Endothelial cell of hepatic sinusoid (primary cell): ENCODE measurements at regions not wholly inside any gene's neighbourhood (a gene's known extent, or its start where the extent isn't known, plus 50 kb on each side); places are given as distances from the start of the nearest gene placed in this dataset.

Source experiments
- in situ Hi-C: cut with HindIII; loops from 2 replicates; pipeline ENCODE4 v1.10.0; 2017; ENCODE audit warnings: low sequenced_read_pairs

DNA sequence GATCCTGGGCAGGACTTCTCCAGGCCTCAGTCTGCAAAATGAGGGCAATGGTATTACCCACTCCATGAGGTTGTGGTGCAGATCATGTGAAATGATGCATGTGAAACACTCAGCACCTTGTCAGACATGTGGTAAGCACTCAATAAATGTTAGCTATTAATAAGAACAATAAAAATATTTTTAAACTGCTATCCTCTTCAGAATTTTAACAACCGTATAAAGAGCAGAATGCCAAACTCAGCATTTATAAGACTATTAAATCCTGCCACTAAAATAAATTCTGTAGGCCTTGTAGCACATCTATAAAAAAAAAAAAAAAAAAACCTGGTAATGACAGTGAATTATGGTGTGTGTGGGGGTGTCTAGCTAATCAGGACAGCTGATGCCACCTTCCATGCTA is 213.9 kb upstream of the UMPS start:
- in situ Hi-C loops, result no loop called here

DNA sequence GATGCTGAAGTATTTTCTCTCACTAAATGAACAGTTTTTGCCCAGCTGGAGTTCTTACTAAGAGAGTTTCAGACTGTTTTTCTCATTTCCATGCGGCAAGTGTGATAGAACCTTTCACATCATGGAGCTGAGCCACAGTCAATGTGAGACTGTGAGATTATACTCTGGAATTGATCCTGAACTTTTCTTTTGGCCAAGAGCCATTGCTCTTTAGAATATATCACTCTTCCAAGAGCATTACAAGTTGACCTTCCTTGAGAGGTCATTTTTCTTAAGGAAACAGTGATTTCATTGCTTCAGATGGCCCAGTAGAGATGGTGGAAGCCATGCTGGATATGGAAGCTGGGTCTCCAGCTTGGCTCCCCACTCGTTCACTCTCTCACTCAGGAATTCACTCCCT is 212.9 kb upstream of the UMPS start:
- in situ Hi-C loops, result no loop called here

DNA sequence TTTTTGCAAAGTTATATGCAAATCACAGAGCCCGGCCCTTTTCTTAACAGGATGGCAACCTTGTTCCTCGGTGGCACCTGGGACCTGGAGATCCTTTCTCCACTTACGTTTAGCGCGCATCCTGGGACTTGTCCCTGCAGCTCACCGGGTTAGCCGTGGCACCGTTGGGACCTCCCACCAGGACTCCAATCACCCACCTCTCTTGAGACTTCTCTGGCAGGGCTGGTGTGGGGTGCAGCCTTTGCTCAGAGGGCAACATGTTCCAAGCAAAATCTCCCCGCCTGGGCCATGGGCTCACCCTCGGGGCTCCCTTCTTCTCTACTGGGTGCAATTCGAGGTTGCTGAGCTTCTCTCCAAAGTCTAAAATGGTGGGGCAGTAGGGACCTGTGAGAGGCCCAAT is 211.9 kb upstream of the UMPS start:
- in situ Hi-C loops, result no loop called here

DNA sequence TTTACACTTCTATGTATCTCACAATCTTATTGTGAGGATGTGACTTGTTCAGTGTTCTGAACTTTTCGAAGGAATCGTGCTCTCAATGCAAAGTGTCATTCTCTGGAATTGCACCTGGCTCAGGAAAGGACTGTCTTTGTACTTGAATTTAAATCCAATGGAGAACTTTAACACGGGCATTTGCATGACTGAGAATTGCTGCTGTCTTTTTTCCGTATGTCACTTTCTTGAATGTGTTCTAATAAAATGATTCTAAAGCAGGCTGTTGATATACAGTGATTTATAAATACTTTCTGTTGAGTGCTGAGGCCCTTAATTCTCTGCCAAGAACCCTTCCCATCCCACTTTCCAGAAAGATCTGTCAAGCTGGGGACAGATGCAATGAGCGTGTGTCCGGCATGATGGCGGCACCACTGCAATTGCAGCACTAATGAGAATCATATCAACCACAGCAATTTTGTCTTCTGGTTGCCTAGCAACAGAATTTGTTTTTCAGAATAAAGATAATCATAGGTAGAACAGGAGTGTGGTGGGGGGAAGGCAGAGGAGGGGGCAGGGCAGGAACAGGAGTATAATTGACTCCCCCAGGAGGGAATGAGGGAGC is 210.6 kb upstream of the UMPS start:
- in situ Hi-C loops, result loop anchor here (5.0 kb wide), 1 partner anchor 52 kb away; no protein-coding TSS in a partner anchor

DNA sequence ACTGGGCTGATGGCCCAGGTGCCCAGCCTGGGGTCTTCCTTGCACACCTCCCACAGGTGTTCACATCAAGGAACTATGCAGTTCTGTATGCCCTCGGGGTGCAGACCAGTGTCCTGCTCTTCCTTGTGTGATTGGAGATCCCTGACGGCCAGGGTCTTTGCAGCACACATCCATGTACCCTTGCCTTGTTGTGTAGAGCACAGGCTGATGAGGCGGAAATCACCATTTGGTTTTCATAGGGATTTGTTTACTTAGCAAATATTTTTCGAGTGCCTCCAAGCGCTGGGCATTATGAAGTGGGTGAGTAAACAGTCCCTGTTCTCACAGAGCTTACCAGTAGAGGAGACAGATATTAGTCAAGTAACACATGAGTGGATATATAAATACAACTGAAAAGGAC is 209.3 kb upstream of the UMPS start:
- in situ Hi-C loops, result loop anchor here (5.0 kb wide), 1 partner anchor 54 kb away; no protein-coding TSS in a partner anchor

DNA sequence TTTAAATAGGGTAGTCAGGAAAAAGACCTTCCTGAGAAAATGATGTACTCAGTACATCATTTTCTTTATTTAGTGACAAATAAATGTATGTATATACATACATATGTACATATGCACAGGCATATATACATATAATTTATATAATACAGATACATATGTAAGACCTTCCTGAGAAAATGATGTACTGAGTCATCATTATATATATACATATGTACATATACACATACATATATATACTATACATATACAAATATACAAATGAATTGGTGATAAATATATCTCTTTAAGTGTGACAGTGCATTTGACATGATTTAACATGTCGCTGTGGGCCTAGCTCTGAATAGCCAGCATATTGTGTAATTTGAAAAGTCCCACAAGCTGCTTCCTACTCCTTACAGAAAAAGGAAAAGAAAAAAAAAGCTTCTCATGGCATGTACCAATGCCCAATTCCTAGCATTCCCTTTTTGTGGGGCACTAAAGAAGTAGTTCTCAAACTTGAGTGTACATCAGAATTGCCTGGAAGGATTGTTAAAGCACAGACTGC is 208.1 kb upstream of the UMPS start:
- in situ Hi-C loops, result loop anchor here (5.0 kb wide), 1 partner anchor 55 kb away; no protein-coding TSS in a partner anchor

DNA sequence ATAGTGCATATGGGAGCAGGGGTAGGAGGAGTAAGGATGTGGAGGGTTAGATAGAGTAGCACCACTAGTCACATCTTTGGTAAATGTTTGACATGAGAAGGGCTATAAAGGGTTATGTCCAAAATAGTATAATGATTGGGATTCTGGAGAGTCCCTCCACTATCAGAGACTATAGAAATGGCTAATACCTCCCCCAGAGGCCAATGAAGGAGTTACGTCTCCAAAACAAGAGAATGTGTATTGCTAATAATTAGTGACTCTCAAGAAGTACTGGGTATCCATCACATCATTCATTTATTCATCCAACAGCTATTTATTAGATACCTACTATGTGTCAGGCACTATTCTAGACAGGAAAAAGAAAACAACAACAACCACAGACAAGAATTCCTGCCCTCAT is 203.7 kb upstream of the UMPS start:
- in situ Hi-C loops, result loop anchor here (5.0 kb wide), 1 partner anchor 76 kb away; no protein-coding TSS in a partner anchor

DNA sequence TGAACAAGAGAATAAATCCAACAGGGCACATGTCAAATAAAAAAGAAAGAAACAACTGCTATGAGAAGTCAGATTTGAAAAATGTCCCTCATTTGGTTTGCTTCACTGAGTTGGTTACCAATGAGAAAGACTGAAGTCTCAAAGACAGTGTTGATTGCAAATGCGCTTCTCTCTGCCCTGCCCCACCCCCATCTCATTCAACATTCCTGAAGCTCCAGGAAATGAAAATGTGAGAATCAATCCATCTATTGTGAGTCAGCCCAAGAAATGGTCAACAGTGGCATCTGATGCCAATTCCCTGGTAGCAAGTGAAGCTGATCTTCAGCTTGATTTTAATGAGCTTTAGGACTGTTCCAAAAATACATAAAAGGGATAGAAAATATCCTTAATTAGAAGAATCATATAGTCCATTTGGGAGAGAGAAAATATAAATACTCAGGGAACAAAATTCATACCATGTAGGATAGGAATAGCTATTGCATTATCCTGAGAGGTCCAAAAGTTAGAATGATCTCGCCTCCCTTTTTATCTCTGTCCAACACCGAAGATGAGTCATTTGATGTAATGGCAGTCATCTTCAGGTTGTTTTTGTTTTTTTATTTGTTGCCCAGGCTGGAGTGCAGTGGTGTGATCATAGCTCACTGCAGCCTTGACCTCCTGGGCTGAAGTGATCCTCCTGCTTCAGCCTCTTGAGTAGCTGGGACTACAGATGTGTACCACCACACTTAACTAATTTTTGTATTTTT is 200.3 kb upstream of the UMPS start:
- in situ Hi-C loops, result loop anchor here (5.0 kb wide), 1 partner anchor 72 kb away; no protein-coding TSS in a partner anchor

DNA sequence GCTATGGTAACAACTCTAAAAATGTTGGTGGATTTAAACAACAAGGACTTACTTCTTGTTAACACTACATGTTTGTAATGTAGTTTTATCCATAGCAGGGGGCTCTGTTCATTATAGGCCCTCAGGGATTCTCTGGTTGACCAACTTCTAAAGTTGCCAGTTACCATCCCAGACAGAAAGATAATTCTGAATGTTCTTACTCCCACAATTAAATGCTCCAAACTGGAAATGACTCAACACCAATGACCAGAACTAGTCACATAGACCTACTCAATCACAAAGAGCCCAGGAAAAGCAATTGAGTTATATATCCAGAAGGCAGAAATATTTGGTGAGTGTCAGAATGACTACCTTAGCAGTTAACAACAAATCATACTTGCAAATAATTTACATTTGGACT is 199.3 kb upstream of the UMPS start:
- in situ Hi-C loops, result no loop called here

DNA sequence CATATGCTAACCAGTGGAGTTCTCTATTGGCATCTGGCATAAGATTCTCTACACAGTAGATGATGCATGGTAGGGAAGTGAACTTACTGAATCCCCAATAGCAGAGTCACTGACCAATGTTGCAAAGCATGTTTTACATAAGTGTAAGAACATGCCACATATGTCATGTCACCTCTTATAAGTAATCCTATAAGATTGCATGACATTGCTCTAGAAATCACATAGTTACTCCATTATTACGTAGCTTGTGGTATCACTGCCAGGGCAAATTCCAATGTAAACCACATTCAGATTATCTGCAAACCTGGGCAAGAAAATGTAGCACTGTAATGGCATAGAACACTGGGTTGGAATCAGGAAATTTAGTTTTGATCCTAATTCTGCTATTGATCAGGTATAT is 198.2 kb upstream of the UMPS start:
- in situ Hi-C loops, result no loop called here

DNA sequence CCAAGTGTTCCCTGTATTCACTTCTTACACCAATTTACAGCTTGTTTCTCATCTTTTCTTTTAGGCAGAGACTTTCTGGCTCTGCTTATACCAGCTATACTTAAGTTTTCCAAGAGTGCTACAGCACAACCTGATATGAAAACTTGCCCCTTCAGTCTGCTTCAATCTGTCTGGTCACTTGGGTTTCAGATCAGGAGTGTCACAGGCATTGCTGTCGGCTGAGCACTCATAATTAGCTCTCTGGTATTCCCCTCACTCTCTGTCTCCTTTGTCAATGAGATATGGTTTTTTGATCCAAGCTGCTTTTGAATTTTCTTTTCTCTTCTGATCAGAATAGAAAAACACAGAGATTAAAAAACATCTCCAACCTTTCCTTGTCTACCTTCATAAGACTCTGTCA is 194.9 kb upstream of the UMPS start:
- in situ Hi-C loops, result no loop called here

DNA sequence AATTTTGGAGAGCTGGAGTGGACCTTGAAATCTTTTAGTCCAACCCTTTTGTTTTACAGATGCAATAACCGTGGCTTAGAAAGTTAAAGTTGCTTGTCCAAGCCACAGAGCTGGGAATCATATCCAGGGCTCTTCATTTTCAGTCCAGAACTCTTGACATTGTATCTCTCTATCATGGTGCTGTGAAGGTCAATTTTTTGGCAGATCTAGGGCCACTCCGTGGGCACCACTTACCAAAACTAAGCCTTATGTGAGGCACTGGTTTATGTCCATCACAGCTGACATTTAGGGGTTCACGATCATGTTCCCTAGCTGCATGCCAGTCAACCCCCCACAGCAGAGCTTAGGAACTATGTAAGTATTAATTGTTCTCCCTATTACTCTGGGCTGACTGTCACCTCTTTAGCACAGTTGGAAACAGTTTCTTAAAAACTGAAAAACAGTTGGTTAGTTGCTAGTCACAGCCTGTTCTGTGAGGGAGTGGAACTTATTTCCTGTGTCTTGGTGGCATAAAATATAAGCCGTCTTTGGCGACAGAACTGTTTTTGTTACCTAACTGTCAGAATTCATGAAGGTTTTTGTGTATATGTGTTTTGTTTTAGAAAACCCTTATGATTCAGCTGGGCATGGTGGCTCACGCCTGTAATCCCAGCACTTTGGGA is 189.6 kb upstream of the UMPS start:
- in situ Hi-C loops, result no loop called here

DNA sequence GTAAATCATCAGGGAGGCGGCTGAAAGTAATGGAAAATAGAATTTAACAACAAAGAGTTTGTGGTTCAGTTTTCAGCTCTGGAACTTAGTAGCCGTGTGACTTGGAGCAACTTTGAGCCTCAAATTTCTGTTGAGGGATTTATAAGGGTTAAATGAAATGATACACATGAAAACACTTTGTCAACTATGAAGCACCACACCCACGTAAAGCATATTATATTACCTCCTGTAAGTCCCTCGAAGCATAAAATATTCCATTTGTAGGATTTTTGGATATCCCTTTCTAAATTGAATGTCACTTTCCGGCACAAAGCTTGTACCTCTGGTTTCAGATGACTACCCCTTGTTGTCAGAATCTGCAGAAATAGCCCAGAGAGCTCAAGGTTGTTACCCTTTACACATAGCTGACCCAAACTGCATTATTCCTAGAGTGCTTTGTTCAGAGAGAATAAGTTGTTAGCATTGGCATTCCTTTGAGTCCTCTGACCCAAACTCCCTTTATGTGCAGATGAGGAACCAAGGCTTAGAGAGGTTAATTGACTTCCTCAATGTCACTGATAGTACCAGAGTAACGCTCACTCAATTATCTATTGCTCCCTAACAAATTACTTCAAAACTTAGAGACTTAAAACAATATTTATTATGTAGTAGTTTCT is 187.9 kb upstream of the UMPS start:
- in situ Hi-C loops, result no loop called here

DNA sequence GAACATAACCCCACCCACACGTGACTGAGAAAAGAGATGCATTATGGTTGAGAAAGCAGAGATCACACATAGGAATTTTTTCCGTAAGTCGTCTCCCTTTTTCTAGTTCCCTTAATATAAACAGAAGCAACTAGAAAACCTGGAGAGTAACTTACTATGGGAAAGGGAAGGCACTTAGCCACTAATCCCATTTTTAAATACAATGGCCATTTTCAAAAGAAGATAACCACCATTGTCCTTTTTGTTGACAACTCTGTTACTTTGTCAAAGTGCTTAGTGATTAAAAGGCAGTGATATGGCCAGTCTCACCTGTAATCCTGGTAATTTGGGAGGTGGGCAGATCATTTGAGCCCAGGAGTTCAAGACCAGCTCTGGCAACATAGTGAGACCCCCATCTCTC is 184.4 kb upstream of the UMPS start:
- in situ Hi-C loops, result no loop called here

DNA sequence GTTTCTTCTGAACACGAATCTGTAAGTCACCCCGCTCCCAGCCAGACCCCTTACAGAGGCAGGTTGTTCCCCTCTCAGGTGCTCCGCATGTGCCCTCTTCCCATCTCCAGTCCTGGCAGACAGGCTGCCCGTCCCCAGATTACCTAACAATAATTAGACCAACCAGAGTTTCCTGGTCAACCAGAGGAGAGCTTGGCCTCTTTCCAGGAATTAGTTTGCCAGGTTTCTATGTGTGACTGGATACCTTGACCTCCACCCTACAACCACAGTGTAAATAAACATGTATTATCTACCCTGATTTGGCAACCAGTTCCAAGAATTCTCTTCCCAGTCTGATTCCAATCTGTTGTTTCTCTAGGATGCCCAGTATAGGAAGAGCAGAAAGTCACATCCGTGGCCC is 178.0 kb upstream of the UMPS start:
- in situ Hi-C loops, result no loop called here

DNA sequence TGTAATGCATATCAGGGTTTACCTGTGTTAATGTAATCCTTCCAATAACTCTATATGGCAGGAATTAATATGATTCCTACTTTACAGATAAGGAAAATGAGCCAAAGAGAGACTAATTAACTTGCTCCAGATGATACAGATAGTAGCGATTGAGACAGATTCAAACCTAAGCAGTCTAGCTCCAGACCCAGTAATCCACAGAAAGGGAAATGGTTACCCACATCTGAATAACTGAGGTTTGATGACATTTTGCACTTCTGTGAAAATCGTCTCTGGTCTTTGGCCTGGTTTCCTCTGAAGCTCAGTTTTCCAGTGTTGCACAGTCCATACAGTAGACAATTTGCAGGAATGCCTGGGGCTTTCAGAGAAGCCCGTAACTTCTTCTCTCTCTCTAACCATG is 177.1 kb upstream of the UMPS start:
- in situ Hi-C loops, result no loop called here

DNA sequence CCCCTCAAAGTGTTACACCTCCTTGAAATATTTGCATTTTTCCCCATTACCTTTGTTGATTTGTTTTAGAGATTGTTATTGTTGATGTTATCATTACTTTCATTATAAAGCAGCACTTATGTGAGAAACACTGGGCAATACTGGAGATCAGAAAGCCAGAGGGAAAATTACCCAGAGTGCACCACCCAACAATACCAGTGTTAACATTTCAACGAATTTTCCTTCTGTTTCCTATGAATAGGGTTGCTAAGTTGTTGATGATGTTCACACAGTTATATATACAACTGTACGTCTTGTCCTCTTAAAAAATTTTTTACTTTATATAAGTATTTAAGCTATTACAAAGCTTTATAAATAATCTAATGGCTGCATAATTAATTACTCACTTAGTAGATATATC is 173.6 kb upstream of the UMPS start:
- in situ Hi-C loops, result no loop called here

DNA sequence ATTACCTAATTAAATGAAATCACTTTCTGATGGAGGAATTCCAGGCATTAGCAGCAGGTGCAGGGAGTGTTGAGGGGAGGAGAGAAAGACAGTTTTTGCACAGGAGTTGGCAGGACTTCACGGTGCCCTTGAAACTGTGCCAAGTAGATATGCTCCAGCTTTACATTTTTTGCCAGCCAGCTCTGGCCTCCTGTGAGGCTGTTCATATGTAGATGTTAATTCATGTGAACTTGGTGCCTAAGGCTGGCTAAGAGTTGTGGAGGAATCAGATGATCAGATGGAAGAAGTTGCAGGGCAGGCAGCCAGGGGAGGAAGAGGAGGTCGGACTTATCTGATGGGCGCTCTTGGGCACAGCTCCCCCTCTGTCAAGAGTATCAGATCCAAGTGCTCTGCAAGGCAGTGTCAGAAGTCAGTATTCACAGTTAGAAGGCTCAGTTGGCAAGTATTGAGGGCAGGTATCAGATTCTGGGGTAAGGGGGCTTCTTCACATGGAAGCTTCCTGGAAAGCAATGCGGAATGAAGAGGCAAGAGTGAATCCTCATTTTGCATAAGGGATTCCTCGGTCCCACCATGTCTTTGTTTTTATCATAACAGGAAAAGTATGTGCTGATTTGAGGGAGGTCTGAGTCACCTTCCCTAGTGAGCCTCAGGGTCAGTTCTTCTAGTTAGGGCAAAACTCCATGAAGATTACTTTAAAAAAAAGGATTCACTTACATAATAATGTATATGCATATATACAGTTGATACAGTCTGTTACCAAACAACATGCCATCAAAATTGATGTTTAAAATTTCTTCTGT is 172.6 kb upstream of the UMPS start:
- in situ Hi-C loops, result no loop called here

DNA sequence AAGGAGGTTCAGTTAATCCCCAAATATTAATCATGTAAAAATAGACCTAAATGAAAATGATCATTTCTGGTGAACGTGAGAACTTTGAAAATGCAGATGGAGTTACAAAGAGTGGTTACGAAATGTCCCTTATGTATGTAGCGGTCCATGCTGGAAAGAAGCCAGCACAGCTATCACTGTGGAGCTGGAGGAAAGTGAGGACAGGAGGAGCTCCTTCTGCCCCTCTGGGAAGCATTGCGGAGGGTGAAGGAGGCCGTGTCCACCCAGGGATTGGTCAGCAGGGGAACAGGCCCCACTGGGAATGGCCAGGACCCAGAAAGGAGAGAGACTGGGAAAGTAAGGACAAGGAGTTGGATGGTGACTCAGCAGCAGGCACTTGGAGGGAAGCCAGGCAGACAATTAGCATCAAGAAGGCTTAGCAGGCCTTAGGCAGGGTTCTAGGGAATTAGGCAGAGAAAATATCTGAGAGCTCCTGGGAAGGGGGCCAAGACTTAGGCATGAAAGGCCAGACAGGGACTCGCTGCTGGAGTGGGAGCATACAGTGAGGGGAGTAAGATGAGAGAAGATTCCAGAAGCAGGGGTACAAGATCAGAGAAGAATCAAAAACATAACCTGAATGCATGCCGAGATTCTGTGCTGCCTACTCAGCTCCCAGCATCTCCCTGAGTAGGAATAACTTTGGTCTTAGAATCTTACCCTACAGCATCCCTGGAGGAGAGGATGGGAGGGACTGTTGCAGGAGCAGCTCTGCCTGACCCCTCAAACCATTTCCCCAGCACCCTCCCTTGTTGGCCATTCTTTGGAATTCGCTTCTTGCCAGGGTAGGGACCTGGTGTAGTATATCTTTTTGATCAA is 171.0 kb upstream of the UMPS start:
- in situ Hi-C loops, result no loop called here
